ENCODE measurements at regions not wholly inside any gene's neighbourhood (a gene's known extent, or its start where the extent isn't known, plus 50 kb on each side); places are given as distances from the start of the nearest gene placed in this dataset.

DNA sequence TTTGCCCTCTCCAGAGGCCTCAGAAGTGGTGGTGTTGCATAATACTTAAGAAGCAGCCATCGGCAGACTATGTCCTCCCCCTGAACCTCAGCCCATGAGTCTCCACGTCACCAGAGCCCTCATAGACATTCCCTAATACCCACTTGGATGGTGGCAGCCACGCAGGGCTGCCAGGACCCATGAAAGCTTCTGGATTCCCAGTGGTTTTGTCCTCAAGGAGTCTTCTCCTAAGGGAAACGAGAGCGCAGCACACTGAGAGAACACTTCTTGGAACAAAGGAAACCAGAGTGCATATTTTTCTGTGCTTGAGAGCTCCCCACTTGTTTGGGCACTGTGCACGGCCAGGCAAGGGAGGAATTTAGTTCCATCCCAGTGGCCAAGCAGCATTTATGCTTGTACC, 204.1 kb upstream of the DMD start:
- TF ChIP-seq EZH2 (IDR thresholded peaks at IDR 0.05; ENCODE audit: borderline replicate concordance) (no peak), CTCF (IDR thresholded peaks at IDR 0.05; ENCODE audit: poor library complexity) (no peak)

Measured in hepatocyte (in vitro differentiated cells).